Common myeloid progenitor, CD34-positive (primary cell): ENCODE measurements at regions not wholly inside any gene's neighbourhood (a gene's known extent, or its start where the extent isn't known, plus 50 kb on each side); places are given as distances from the start of the nearest gene placed in this dataset.
"Not testable (repeated sequence)": the region's sequence is repeated elsewhere in the genome, so short reads cannot be mapped to it uniquely, and the experiment has no call there.

Source experiments
- CTCF ChIA-PET: fragments of 350-600 bp; sonication (Branson Sonifier 250); formaldehyde crosslinking; loops from one replicate; lab custom pipeline; 2021; ENCODE audit warnings: antibody characterized with exemption; lab: Charles Lee
- POLR2A ChIA-PET: fragments of 350-600 bp; sonication (Branson Sonifier 250); formaldehyde crosslinking; loops from one replicate; lab custom pipeline; 2021; ENCODE audit warnings: antibody characterized with exemption; lab: Charles Lee
- DNase-seq, 3 donors: peaks; one replicate each; pipeline versions ENCODE4 v3.0.0 to v3.0.0-alpha.2; 2013
- H3K27ac ChIP-seq, 2 experiments: 1 replicate in 1 of 2; 2 replicates in 1 of 2; pipeline ENCODE4 v1.7.0; 2013; ENCODE audit warnings: inconsistent platforms in 2 of 2, low read length in 2 of 2, mild to moderate bottlenecking in 2 of 2, low read depth in 1 of 2, moderate library complexity in 1 of 2; ENCODE audit not compliant: severe bottlenecking in 2 of 2, insufficient read depth in 1 of 2, poor library complexity in 1 of 2
- H3K27me3 ChIP-seq, 5 experiments: replicated peaks in 2 of 5; 1 replicate in 3 of 5; 2 replicates in 2 of 5; pipeline versions ENCODE4 v1.6.1 to v1.7.0; 2013; ENCODE audit warnings: low read length in 4 of 5, mild to moderate bottlenecking in 2 of 5, moderate library complexity in 2 of 5, inconsistent platforms in 1 of 5; ENCODE audit not compliant: insufficient read depth in 5 of 5, control insufficient read depth in 4 of 5
- H3K36me3 ChIP-seq, 4 experiments: 1 replicate in 2 of 4; 2 replicates in 2 of 4; pipeline versions ENCODE4 v1.6.1 to v1.7.0; 2013; ENCODE audit warnings: low read length in 3 of 4, control low read depth in 1 of 4, mild to moderate bottlenecking in 1 of 4; ENCODE audit not compliant: control insufficient read depth in 4 of 4, insufficient read depth in 4 of 4
- H3K4me1 ChIP-seq, 4 experiments: 1 replicate in 3 of 4; 2 replicates in 1 of 4; pipeline versions ENCODE4 v1.6.1 to v1.7.1; 2013; ENCODE audit warnings: low read length in 3 of 4, mild to moderate bottlenecking in 3 of 4, control low read depth in 1 of 4, inconsistent platforms in 1 of 4, moderate library complexity in 1 of 4; ENCODE audit not compliant: control insufficient read depth in 4 of 4, insufficient read depth in 4 of 4; ENCODE audit errors: control extremely low read depth in 1 of 4
- H3K4me3 ChIP-seq, 7 experiments: 1 replicate in 4 of 7; 2 replicates in 3 of 7; pipeline versions ENCODE4 v1.5.1 to v1.7.0; 2013; ENCODE audit warnings: mild to moderate bottlenecking in 7 of 7, low read length in 6 of 7, moderate library complexity in 6 of 7, inconsistent platforms in 2 of 7, low read depth in 2 of 7, control low read depth in 1 of 7; ENCODE audit not compliant: insufficient read depth in 4 of 7, control insufficient read depth in 1 of 7; ENCODE audit errors: extremely low read depth in 1 of 7
- H3K9me3 ChIP-seq, 5 experiments: 1 replicate in 4 of 5; 2 replicates in 1 of 5; pipeline versions ENCODE4 v1.6.1 to v1.7.1; 2013; ENCODE audit warnings: low read length in 4 of 5, mild to moderate bottlenecking in 2 of 5, inconsistent platforms in 1 of 5, low read depth in 1 of 5, moderate library complexity in 1 of 5; ENCODE audit not compliant: control insufficient read depth in 4 of 5, insufficient read depth in 2 of 5; ENCODE audit errors: control extremely low read depth in 1 of 5
- WGBS: methylation state at CpG from one replicate; pipeline ENCODE4 v1.1.5; 2013; ENCODE audit not compliant: insufficient coverage; 5-methylcytosine and 5-hydroxymethylcytosine counted together

- Histone ChIP-seq H3K4me3 (no peak overlapping the region), H3K4me1 (peaks cover 0 to 23% (median 10%) of the 10 kb centered on the region in 4 experiments), H3K36me3 (no peaks in the 10 kb centered on the region), H3K27ac (no peak overlapping the region), H3K9me3 (peaks cover 0 to 12% (median 6%) of the 10 kb centered on the region in 5 experiments), H3K27me3 (no peaks in the 10 kb centered on the region)
- DNase-seq: no peak
- 0% methylated on average over 1 of the region's 3 CpGs for WGBS
- POLR2A ChIA-PET: interaction anchor here (0.7 kb wide), 1 partner anchor 15 kb away, joined by 3 read pairs; no protein-coding TSS in a partner anchor
- CTCF ChIA-PET: interaction anchor here (1.5 kb wide), 1 partner anchor 11 kb away, joined by 4 read pairs; no protein-coding TSS in a partner anchor
Measured at GRCh38 chr7:24428676-24429075, 144.6 kb upstream of the PALS2 start.

GRCh38 chr7:24432677-24433076 lies 140.6 kb upstream of the PALS2 start:
- CTCF ChIA-PET: no interaction called here
- no peak overlapping the region for H3K4me3 ChIP-seq

GRCh38 chr7:24434972-24435371 lies 138.3 kb upstream of the PALS2 start:
- Histone ChIP-seq H3K27ac (no peak overlapping the region), H3K4me1 (peaks cover 0 to 4% (median 2%) of the 10 kb centered on the region in 4 experiments), H3K4me3 (no peak overlapping the region), H3K9me3 (peaks cover 0 to 3% (median 0%) of the 10 kb centered on the region in 5 experiments), H3K27me3 (no peaks in the 10 kb centered on the region), H3K36me3 (no peaks in the 10 kb centered on the region)
- CTCF ChIA-PET: no interaction called here
- 53% methylated on average over 2 of the region's 4 CpGs for WGBS
- POLR2A ChIA-PET: no interaction called here
- DNase-seq: peak in 2 of 3 donors; percentile 36 to 46

More at GRCh38 chr7:24432677-24433076, 140.6 kb upstream of the PALS2 start:
- Histone ChIP-seq H3K4me1 (peaks cover 0 to 20% (median 12%) of the 10 kb centered on the region in 4 experiments), H3K27ac (no peak overlapping the region), H3K36me3 (no peaks in the 10 kb centered on the region), H3K9me3 (peaks cover 0 to 3% (median 0%) of the 10 kb centered on the region in 5 experiments), H3K27me3 (no peaks in the 10 kb centered on the region)
- POLR2A ChIA-PET: no interaction called here
- DNase-seq: no peak
- WGBS: 98% methylated on average over 21 of the region's 30 CpGs

- Histone ChIP-seq H3K4me1 (peaks cover 0 to 4% (median 2%) of the 10 kb centered on the region in 4 experiments), H3K27me3 (no peaks in the 10 kb centered on the region), H3K9me3 (peaks cover 0 to 3% (median 0%) of the 10 kb centered on the region in 5 experiments), H3K36me3 (no peaks in the 10 kb centered on the region), H3K27ac (no peak overlapping the region), H3K4me3 (no peak overlapping the region)
- ChIA-PET CTCF (no interaction called here), POLR2A (no interaction called here)
- WGBS: 100% methylated on average over 2 of the region's 2 CpGs
- DNase-seq: no peak
Measured at GRCh38 chr7:24436131-24436920, 136.9 kb upstream of the PALS2 start.

- POLR2A ChIA-PET: interaction anchor here (0.7 kb wide), 1 partner anchor 137 kb away, joined by 3 read pairs; no protein-coding TSS in a partner anchor
- peak in 2 of 3 donors; percentile 35 to 60 for DNase-seq
- Histone ChIP-seq H3K27ac (no peak overlapping the region), H3K4me1 (peaks cover 0 to 12% (median 3%) of the 10 kb centered on the region in 4 experiments), H3K36me3 (no peaks in the 10 kb centered on the region), H3K9me3 (peaks cover 0 to 3% (median 0%) of the 10 kb centered on the region in 5 experiments), H3K27me3 (no peaks in the 10 kb centered on the region), H3K4me3 (no peak overlapping the region)
- CTCF ChIA-PET: no interaction called here
Measured at GRCh38 chr7:24438232-24438631, 135.0 kb upstream of the PALS2 start.

- H3K36me3 ChIP-seq, H3K9me3 ChIP-seq, H3K27ac ChIP-seq, H3K4me3 ChIP-seq, CTCF ChIA-PET, H3K27me3 ChIP-seq, DNase-seq: not testable (repeated sequence)
- H3K4me1 ChIP-seq: peaks cover 0 to 13% (median 4%) of the 10 kb centered on the region in 4 experiments
- POLR2A ChIA-PET: interaction anchor here (0.7 kb wide), 1 partner anchor 136 kb away, joined by 3 read pairs; no protein-coding TSS in a partner anchor
- WGBS: 90% methylated on average over 2 of the region's 3 CpGs
Measured at GRCh38 chr7:24439104-24439503, 134.1 kb upstream of the PALS2 start.

GRCh38 chr7:24440892-24441291 lies 132.4 kb upstream of the PALS2 start:
- ChIA-PET POLR2A (no interaction called here), CTCF (no interaction called here)
- no peak overlapping the region for H3K27ac ChIP-seq
- H3K27me3 ChIP-seq: no peaks in the 10 kb centered on the region
- H3K4me3 ChIP-seq: no peak overlapping the region
- no peaks in the 10 kb centered on the region for H3K36me3 ChIP-seq
- peaks cover 0 to 2% (median 0%) of the 10 kb centered on the region in 5 experiments for H3K9me3 ChIP-seq
- no peak for DNase-seq
- WGBS: no CpG with 5 or more reads among the region's 3 CpGs
- H3K4me1 ChIP-seq: peaks cover 0 to 8% (median 2%) of the 10 kb centered on the region in 4 experiments
